ENCODE measurements at regions not wholly inside any gene's neighbourhood (a gene's known extent, or its start where the extent isn't known, plus 50 kb on each side); places are given as distances from the start of the nearest gene placed in this dataset.
"Not testable (repeated sequence)": the region's sequence is repeated elsewhere in the genome, so short reads cannot be mapped to it uniquely, and the experiment has no call there.

GRCh38 chr5:71400626-71401025 is 54.8 kb upstream of the BDP1 start:
- DNase-seq; H3K4me2 ChIP-seq (ENCODE audit: low read depth, low read length); H3K4me1 ChIP-seq (ENCODE audit: control insufficient read depth, insufficient read depth, low read length); H3K27me3 ChIP-seq (ENCODE audit: control insufficient read depth, insufficient read depth, low read length); H2AFZ ChIP-seq (replicated peaks; ENCODE audit: low read length, poor library complexity); H3K18ac ChIP-seq (ENCODE audit: low read depth, low read length); H3K9me1 ChIP-seq (ENCODE audit: insufficient read depth, low read length); H2AK5ac ChIP-seq (ENCODE audit: low read depth, low read length); dilution Hi-C loops (cut with HindIII; ENCODE audit: low sequenced_read_pairs, unreplicated experiment); BruUV-seq (replicated peaks); H4K91ac ChIP-seq (ENCODE audit: insufficient read depth, low read depth, low read length); H3K4me3 ChIP-seq (ENCODE audit: insufficient read depth, low read depth, low read length); H2BK5ac ChIP-seq (ENCODE audit: low read depth, low read length, poor library complexity, severe bottlenecking); H4K5ac ChIP-seq (ENCODE audit: low read depth, low read length); in situ Hi-C loops (cut with MboI; ENCODE audit: low sequenced_read_pairs); H2BK15ac ChIP-seq (ENCODE audit: low read depth, low read length); H3K56ac ChIP-seq (ENCODE audit: extremely low read depth, insufficient read depth, low read length); H2BK20ac ChIP-seq (ENCODE audit: low read depth, low read length); H4K20me1 ChIP-seq (ENCODE audit: insufficient read depth, low read length); H3K9ac ChIP-seq (ENCODE audit: low read depth, low read length); H2BK120ac ChIP-seq (ENCODE audit: low read depth, low read length); H3K4ac ChIP-seq (ENCODE audit: low read depth, low read length); H4K8ac ChIP-seq (ENCODE audit: low read depth in 2 of 2, low read length in 2 of 2); CTCF ChIA-PET; H3K79me1 ChIP-seq (ENCODE audit: low read depth in 1 of 2, low read length in 2 of 2); ATAC-seq (ENCODE audit: low read depth); H3K14ac ChIP-seq (replicated peaks; ENCODE audit: low read depth, low read length); H3K23ac ChIP-seq (ENCODE audit: low read depth, low read length); H3K27ac ChIP-seq (ENCODE audit: insufficient read depth, low read length); H2AK9ac ChIP-seq (replicated peaks; ENCODE audit: low read depth, low read length, poor library complexity); H3K36me3 ChIP-seq (ENCODE audit: control insufficient read depth, insufficient read depth, low read length); H3K9me3 ChIP-seq (ENCODE audit: control insufficient read depth, insufficient read depth, low read length); POLR2A ChIA-PET (ENCODE audit: unreplicated experiment); intact Hi-C loops (cut with micrococcal nuclease): not testable (repeated sequence)
- WGBS, 2 experiments (ENCODE audit: extremely low coverage in 2 of 2, insufficient read length in 1 of 2): no CpG with 5 or more reads among the region's 4 CpGs

GRCh38 chr5:71401150-71401549 is 54.3 kb upstream of the BDP1 start:
- H3K4ac ChIP-seq (ENCODE audit: low read depth, low read length); H4K8ac ChIP-seq (ENCODE audit: low read depth in 2 of 2, low read length in 2 of 2); DNase-seq; H3K79me1 ChIP-seq (ENCODE audit: low read depth in 1 of 2, low read length in 2 of 2); H3K27ac ChIP-seq (ENCODE audit: insufficient read depth, low read length); BruUV-seq (replicated peaks); H2BK120ac ChIP-seq (ENCODE audit: low read depth, low read length); CTCF ChIA-PET; H4K5ac ChIP-seq (ENCODE audit: low read depth, low read length); H3K9me1 ChIP-seq (ENCODE audit: insufficient read depth, low read length); POLR2A ChIA-PET (ENCODE audit: unreplicated experiment); H3K9me3 ChIP-seq (ENCODE audit: control insufficient read depth, insufficient read depth, low read length); H3K9ac ChIP-seq (ENCODE audit: low read depth, low read length); H3K36me3 ChIP-seq (ENCODE audit: control insufficient read depth, insufficient read depth, low read length); H4K91ac ChIP-seq (ENCODE audit: insufficient read depth, low read depth, low read length); intact Hi-C loops (cut with micrococcal nuclease); H2BK15ac ChIP-seq (ENCODE audit: low read depth, low read length); H3K4me1 ChIP-seq (ENCODE audit: control insufficient read depth, insufficient read depth, low read length); H2BK20ac ChIP-seq (ENCODE audit: low read depth, low read length); H3K4me2 ChIP-seq (ENCODE audit: low read depth, low read length); H3K4me3 ChIP-seq (ENCODE audit: insufficient read depth, low read depth, low read length); H3K14ac ChIP-seq (replicated peaks; ENCODE audit: low read depth, low read length); dilution Hi-C loops (cut with HindIII; ENCODE audit: low sequenced_read_pairs, unreplicated experiment); ATAC-seq (ENCODE audit: low read depth); H2BK5ac ChIP-seq (ENCODE audit: low read depth, low read length, poor library complexity, severe bottlenecking); H3K56ac ChIP-seq (ENCODE audit: extremely low read depth, insufficient read depth, low read length); H3K18ac ChIP-seq (ENCODE audit: low read depth, low read length); in situ Hi-C loops (cut with MboI; ENCODE audit: low sequenced_read_pairs); H4K20me1 ChIP-seq (ENCODE audit: insufficient read depth, low read length); H2AFZ ChIP-seq (replicated peaks; ENCODE audit: low read length, poor library complexity); H2AK5ac ChIP-seq (ENCODE audit: low read depth, low read length); H3K23ac ChIP-seq (ENCODE audit: low read depth, low read length); H2AK9ac ChIP-seq (replicated peaks; ENCODE audit: low read depth, low read length, poor library complexity); H3K27me3 ChIP-seq (ENCODE audit: control insufficient read depth, insufficient read depth, low read length): not testable (repeated sequence)
- no CpG with 5 or more reads among the region's 2 CpGs for WGBS, 2 experiments (ENCODE audit: extremely low coverage in 2 of 2, insufficient read length in 1 of 2)
